Thyroid gland (tissue), 4 donors: ENCODE measurements at regions not wholly inside any gene's neighbourhood (a gene's known extent, or its start where the extent isn't known, plus 50 kb on each side); places are given as distances from the start of the nearest gene placed in this dataset.

Source experiments
- DNase-seq, 2 donors: peaks; one replicate each; pipeline ENCODE4 v3.0.0-alpha.2; 2019
- H3K27ac ChIP-seq, 3 donors: fragments of 200-600 bp; sonication (generic); 1 replicate in 2 of 3; 2 replicates in 1 of 3; pipeline ENCODE4 v1.5.1; 2016 to 2019; ENCODE audit warnings: mild to moderate bottlenecking in 1 of 3, moderate library complexity in 1 of 3
- H3K27me3 ChIP-seq: fragments of 200-600 bp; sonication (generic); one replicate; pipeline ENCODE4 v1.5.1; 2019
- H3K36me3 ChIP-seq, 2 donors: fragments of 200-600 bp; sonication (generic); one replicate each; pipeline ENCODE4 v1.5.1; 2016 to 2019
- H3K4me1 ChIP-seq, 2 donors: fragments of 200-600 bp; sonication (generic); one replicate each; pipeline ENCODE4 v1.5.1; 2017 to 2019
- H3K4me3 ChIP-seq, 3 donors: fragments of 200-600 bp; sonication (generic); replicated peaks in 1 of 3; 1 replicate in 2 of 3; 2 replicates in 1 of 3; pipeline ENCODE4 v1.5.1; 2016; ENCODE audit warnings: mild to moderate bottlenecking in 1 of 3
- H3K9me3 ChIP-seq: fragments of 200-600 bp; sonication (generic); one replicate; pipeline ENCODE4 v1.5.1; 2017
- POLR2A ChIP-seq, 2 donors: fragments of 450-650 bp; IDR thresholded peaks; one replicate each; pipeline ENCODE4 v1.6.1; 2017; ENCODE audit warnings: antibody characterized with exemption in 2 of 2, mild to moderate bottlenecking in 2 of 2, moderate library complexity in 1 of 2
- WGBS, 2 donors: methylation state at CpG; one replicate each; pipeline ENCODE4 v1.1.5; 2017; 5-methylcytosine and 5-hydroxymethylcytosine counted together
- intact Hi-C: fragments of 100-400 bp; cut with DNase I; formaldehyde crosslinking; loops from one replicate; pipeline ENCODE4 v1.15.1; 2023
- TF ChIP-seq, protein P1 (sequence below), 6 experiments: fragments of 200-600 bp in 3 of 6; fragments of 450-650 bp in 3 of 6; sonication (generic) in 3 of 6; IDR thresholded peaks; one replicate each; pipeline ENCODE4 v1.5.1; 2016 to 2019; ENCODE audit warnings: antibody characterized with exemption in 6 of 6, mild to moderate bottlenecking in 2 of 6, inconsistent platforms in 1 of 6, moderate library complexity in 1 of 6

DNA sequence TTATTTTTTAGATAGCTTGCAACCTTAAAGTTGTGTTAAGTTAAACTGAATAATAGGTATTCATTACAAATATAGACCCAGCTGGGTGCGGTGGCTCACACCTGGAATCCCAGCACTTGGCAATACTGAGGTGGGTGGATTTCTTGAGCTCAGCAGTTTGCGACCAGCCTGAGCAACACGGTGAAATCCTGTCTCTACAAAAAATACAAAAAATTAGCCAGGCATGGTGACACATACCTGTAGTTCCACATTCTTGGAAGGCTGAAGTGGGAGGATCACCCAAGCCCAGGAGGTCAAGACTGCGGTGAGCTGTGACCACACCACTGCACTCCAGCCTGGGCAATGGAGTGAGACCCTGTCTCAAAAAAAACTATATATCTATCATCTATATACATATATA, 386.5 kb downstream of the PCDH17 start:
- Histone ChIP-seq H3K9me3 (no peaks in the 10 kb centered on the region), H3K36me3 (no peaks in the 10 kb centered on the region), H3K4me1 (no peaks in the 10 kb centered on the region), H3K4me3 (no peak overlapping the region), H3K27ac (no peak overlapping the region), H3K27me3 (no peaks in the 10 kb centered on the region)
- peak; percentile 16 to 37 for DNase-seq
- intact Hi-C loops: no loop called here
- TF ChIP-seq, protein P1, sequence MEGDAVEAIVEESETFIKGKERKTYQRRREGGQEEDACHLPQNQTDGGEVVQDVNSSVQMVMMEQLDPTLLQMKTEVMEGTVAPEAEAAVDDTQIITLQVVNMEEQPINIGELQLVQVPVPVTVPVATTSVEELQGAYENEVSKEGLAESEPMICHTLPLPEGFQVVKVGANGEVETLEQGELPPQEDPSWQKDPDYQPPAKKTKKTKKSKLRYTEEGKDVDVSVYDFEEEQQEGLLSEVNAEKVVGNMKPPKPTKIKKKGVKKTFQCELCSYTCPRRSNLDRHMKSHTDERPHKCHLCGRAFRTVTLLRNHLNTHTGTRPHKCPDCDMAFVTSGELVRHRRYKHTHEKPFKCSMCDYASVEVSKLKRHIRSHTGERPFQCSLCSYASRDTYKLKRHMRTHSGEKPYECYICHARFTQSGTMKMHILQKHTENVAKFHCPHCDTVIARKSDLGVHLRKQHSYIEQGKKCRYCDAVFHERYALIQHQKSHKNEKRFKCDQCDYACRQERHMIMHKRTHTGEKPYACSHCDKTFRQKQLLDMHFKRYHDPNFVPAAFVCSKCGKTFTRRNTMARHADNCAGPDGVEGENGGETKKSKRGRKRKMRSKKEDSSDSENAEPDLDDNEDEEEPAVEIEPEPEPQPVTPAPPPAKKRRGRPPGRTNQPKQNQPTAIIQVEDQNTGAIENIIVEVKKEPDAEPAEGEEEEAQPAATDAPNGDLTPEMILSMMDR (IDR thresholded peaks at IDR 0.05): no peak
- no peak for TF ChIP-seq POLR2A (IDR thresholded peaks at IDR 0.05)
- 37 to 49% methylated on average over 4 of the region's 4 CpGs for WGBS, 2 donors

DNA sequence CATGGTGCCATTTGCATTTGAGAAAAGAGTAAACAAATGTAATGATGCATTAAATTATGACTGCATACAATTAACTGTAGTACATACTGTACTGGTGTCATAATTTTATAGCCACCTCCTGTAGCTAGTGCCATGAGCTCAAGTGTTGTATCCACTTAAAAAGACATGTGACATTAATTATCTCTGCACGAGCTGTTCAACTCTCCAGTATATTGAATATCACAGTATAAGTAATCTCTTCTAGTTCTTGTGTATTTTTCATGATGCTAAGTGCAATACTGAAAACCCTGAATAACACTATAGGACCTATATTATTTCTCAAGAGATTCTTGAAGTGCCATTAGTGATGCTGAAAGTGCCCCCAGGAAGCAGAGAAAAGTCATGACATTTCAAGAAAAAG, 387.3 kb downstream of the PCDH17 start:
- DNase-seq: no peak
- Histone ChIP-seq H3K36me3 (no peaks in the 10 kb centered on the region), H3K27ac (no peak overlapping the region), H3K4me1 (no peaks in the 10 kb centered on the region), H3K27me3 (no peaks in the 10 kb centered on the region), H3K4me3 (no peak overlapping the region), H3K9me3 (no peaks in the 10 kb centered on the region)
- 73 to 78% methylated on average over 1 of the region's 1 CpG for WGBS, 2 donors
- intact Hi-C loops: no loop called here
- no peak for TF ChIP-seq POLR2A (IDR thresholded peaks at IDR 0.05)
- TF ChIP-seq, protein P1 (IDR thresholded peaks at IDR 0.05): no peak

DNA sequence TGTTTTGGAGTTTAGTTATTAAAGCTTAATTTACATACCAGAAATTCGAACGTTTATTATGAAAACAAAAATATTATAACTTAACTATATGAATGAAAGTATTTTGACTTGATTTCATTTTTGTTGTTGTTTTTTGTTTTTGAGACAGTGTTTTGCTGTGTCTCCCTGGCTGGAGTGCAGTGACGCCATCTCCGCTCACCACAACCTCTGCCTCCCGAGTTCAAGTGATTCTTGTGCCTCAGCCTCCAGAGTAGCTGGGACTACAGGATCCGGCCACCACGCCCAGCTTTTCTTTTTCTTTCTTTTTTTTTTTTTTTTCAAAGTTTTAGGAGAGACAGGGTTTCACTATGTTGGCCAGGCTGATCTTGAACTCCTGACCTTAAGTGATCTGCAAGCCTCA, 392.6 kb downstream of the PCDH17 start:
- no peaks in the 10 kb centered on the region for H3K9me3 ChIP-seq
- no peak overlapping the region for H3K4me3 ChIP-seq
- intact Hi-C loops: no loop called here
- no peak for DNase-seq
- TF ChIP-seq, protein P1 (IDR thresholded peaks at IDR 0.05): no peak
- no peak for TF ChIP-seq POLR2A (IDR thresholded peaks at IDR 0.05)
- H3K27ac ChIP-seq: no peak overlapping the region
- H3K27me3 ChIP-seq: no peaks in the 10 kb centered on the region
- no peaks in the 10 kb centered on the region for H3K4me1 ChIP-seq
- WGBS, 2 donors: 86 to 95% methylated on average over 7 of the region's 7 CpGs
- no peaks in the 10 kb centered on the region for H3K36me3 ChIP-seq

DNA sequence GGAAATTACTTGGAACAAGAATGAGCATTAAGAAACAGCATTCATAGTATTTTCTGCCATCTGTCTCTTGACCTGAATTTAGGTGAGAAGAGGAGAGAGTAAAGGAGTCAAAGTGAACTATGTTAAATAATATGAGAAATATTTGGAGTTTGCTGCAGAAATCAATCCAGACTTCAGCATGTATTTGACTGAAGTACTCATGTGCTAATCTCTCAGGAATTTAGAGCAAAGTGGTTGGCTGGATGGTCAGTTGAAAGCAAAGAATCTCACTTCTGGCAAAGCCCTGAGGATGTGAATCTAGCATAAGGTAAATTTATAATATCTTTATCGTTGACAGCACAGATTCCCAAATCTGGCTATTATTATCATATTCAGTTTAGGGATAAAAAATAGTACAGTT, 394.3 kb downstream of the PCDH17 start:
- no peak for TF ChIP-seq POLR2A (IDR thresholded peaks at IDR 0.05)
- TF ChIP-seq, protein P1 (IDR thresholded peaks at IDR 0.05): no peak
- Histone ChIP-seq H3K27me3 (no peaks in the 10 kb centered on the region), H3K4me1 (no peaks in the 10 kb centered on the region), H3K27ac (no peak overlapping the region), H3K9me3 (no peaks in the 10 kb centered on the region), H3K36me3 (no peaks in the 10 kb centered on the region), H3K4me3 (no peak overlapping the region)
- no peak for DNase-seq
- intact Hi-C loops: no loop called here
- 58 to 75% methylated on average over 1 of the region's 1 CpG for WGBS, 2 donors

DNA sequence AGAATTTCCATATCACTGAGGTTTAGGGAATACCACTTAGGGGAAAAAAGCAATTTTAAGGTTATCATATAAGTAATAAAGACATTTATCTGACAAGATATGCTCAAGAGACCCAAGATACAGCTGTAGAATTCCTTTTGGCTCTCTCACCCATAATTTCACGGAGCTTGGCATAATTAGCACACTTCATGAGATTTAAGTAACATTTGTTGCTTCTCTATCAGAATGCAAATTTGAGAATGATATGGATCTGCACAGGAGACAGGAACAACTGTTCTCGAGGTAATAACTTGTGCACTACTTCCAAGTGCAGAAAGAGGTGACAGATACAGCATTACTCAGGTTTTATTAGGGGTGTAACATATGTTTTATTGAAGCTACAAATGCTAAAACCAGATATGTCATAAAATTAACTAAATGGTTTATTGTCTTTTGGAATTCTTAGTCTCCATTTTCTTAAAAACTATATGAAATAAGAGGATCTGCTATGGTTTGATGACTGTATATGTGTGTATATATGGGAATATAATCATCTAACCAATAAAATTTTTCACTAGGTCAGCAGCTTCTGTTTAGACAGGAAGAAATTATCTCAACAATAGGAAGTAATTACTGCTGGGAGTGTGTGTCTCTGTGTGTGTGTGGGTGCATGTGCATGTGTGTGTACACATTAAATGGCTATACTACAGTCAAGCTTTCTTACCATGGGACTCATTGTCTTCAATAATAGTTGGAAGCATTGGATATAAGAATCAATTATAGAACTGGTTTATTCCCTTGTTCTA, 401.3 kb downstream of the PCDH17 start:
- intact Hi-C loops: no loop called here
- no peaks in the 10 kb centered on the region for H3K36me3 ChIP-seq
- WGBS, 2 donors: 82 to 83% methylated on average over 2 of the region's 2 CpGs
- H3K27ac ChIP-seq: no peak overlapping the region
- H3K4me3 ChIP-seq: no peak overlapping the region
- no peak for DNase-seq
- no peaks in the 10 kb centered on the region for H3K4me1 ChIP-seq
- no peaks in the 10 kb centered on the region for H3K9me3 ChIP-seq
- no peaks in the 10 kb centered on the region for H3K27me3 ChIP-seq
- TF ChIP-seq, protein P1 (IDR thresholded peaks at IDR 0.05): no peak
- TF ChIP-seq POLR2A (IDR thresholded peaks at IDR 0.05): no peak
